ENCODE measurements at regions not wholly inside any gene's neighbourhood (a gene's known extent, or its start where the extent isn't known, plus 50 kb on each side); places are given as distances from the start of the nearest gene placed in this dataset.

- intact Hi-C loops (cut with DNase I): loop anchor here in 1 of 10 donors (10.0 kb wide), 1 partner anchor 362 kb away; no protein-coding TSS in a partner anchor
- no peak overlapping the region for H3K4me3 ChIP-seq
- ATAC-seq (peak in 3 of 4 donors; percentile 54 to 70 (median 66)), DNase-seq (peak in 1 of 5 donors; percentile 33)
- TF ChIP-seq CTCF (IDR thresholded peaks at IDR 0.05): peak in 3 of 12 donors; percentile 13 to 21 (median 20)
- TF ChIP-seq POLR2A (IDR thresholded peaks at IDR 0.05): no peak
- no peaks in the 10 kb centered on the region for H3K27me3 ChIP-seq
- H3K9me3 ChIP-seq: no peaks in the 10 kb centered on the region
- WGBS, 4 donors: 27 to 37% (median 30%) methylated on average over 9 of the region's 9 CpGs
- H3K4me1 ChIP-seq: peaks cover 0 to 12% (median 0%) of the 10 kb centered on the region in 12 donors
- H3K36me3 ChIP-seq: no peaks in the 10 kb centered on the region
- no peak overlapping the region for H3K27ac ChIP-seq
Observed at GRCh38 chr5:57383093-57383861, 99.3 kb downstream of the ACTBL2 start.

DNA sequence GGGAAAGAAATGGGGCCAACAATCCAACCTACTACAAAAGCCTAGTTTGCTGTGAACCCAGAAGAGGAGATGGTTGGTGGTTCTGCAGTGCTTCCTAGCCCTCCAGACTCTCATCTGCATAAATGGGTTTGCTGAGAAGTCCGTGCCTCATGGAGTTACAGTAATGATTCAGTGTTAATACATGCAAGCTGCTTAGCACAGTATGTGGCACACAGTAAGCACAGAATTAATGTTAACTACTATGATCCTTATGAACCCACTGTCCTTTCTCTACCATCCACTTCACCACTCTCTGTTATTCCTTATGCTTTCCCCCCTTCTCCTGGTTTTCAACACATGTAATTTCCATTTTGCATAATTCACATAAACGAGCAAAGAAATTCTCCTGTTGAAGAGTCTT is 100.0 kb downstream of the ACTBL2 start:
- Histone ChIP-seq H3K9me3 (no peaks in the 10 kb centered on the region), H3K27me3 (no peaks in the 10 kb centered on the region), H3K4me3 (no peak overlapping the region), H3K36me3 (no peaks in the 10 kb centered on the region), H3K4me1 (peaks cover 0 to 12% (median 0%) of the 10 kb centered on the region in 12 donors), H3K27ac (no peak overlapping the region)
- intact Hi-C loops (cut with DNase I): loop anchor here in 1 of 10 donors (10.0 kb wide), 1 partner anchor 362 kb away; no protein-coding TSS in a partner anchor
- DNase-seq (no peak), ATAC-seq (no peak)
- WGBS, 4 donors: 81 to 86% (median 84%) methylated on average over 2 of the region's 2 CpGs
- TF ChIP-seq CTCF (IDR thresholded peaks at IDR 0.05) (no peak), POLR2A (IDR thresholded peaks at IDR 0.05) (no peak)

GRCh38 chr5:57370376-57370775 is 112.2 kb downstream of the ACTBL2 start:
- Histone ChIP-seq H3K4me1 (no peaks in the 10 kb centered on the region), H3K27ac (no peak overlapping the region), H3K4me3 (no peak overlapping the region), H3K36me3 (no peaks in the 10 kb centered on the region), H3K9me3 (peaks cover 0 to 6% (median 0%) of the 10 kb centered on the region in 12 donors), H3K27me3 (no peaks in the 10 kb centered on the region)
- ATAC-seq: no peak
- no peak for DNase-seq
- intact Hi-C loops (cut with DNase I): no loop called here
- no peak for TF ChIP-seq CTCF (IDR thresholded peaks at IDR 0.05)
- no peak for TF ChIP-seq POLR2A (IDR thresholded peaks at IDR 0.05)
- 75 to 88% (median 81%) methylated on average over 2 of the region's 2 CpGs for WGBS, 4 donors

- intact Hi-C loops (cut with DNase I): no loop called here
- H3K4me1 ChIP-seq: no peaks in the 10 kb centered on the region
- DNase-seq: no peak
- no peak for ATAC-seq
- H3K27ac ChIP-seq: no peak overlapping the region
- no peak overlapping the region for H3K4me3 ChIP-seq
- TF ChIP-seq CTCF (IDR thresholded peaks at IDR 0.05) (no peak), POLR2A (IDR thresholded peaks at IDR 0.05) (no peak)
- peaks cover 0 to 6% (median 0%) of the 10 kb centered on the region in 12 donors for H3K9me3 ChIP-seq
- H3K27me3 ChIP-seq: no peaks in the 10 kb centered on the region
- H3K36me3 ChIP-seq: no peaks in the 10 kb centered on the region
- WGBS, 4 donors: 88 to 97% (median 95%) methylated on average over 3 of the region's 3 CpGs
Observed at GRCh38 chr5:57368010-57368409, 114.6 kb downstream of the ACTBL2 start.
